ENCODE measurements at regions not wholly inside any gene's neighbourhood (a gene's known extent, or its start where the extent isn't known, plus 50 kb on each side); places are given as distances from the start of the nearest gene placed in this dataset.
"Not testable (repeated sequence)": the region's sequence is repeated elsewhere in the genome, so short reads cannot be mapped to it uniquely, and the experiment has no call there.

GRCh38 chr1:245102149-245102548, 52.6 kb upstream of the KIF26B start:
- DNase-seq (ENCODE audit: unreplicated experiment); BruUV-seq (replicated peaks); H3K27me3 Mint-ChIP-seq (ENCODE audit: insufficient read depth, unreplicated experiment); H3K27ac Mint-ChIP-seq (ENCODE audit: low read depth, unreplicated experiment); H3K4me3 Mint-ChIP-seq (ENCODE audit: unreplicated experiment); H3K9me3 Mint-ChIP-seq (ENCODE audit: unreplicated experiment); intact Hi-C loops (cut with micrococcal nuclease); H3K36me3 Mint-ChIP-seq (ENCODE audit: insufficient read depth, unreplicated experiment); H3K4me1 Mint-ChIP-seq (ENCODE audit: insufficient read depth, unreplicated experiment): not testable (repeated sequence)
- ChIA-PET CTCF (interaction anchor here (0.6 to 0.8 kb wide), 2 partner anchors 660 to 1370 kb away, joined by 3 read pairs; no protein-coding TSS in a partner anchor), POLR2A (interaction anchor here (1.0 kb wide), 2 partner anchors 10 to 16 kb away, joined by 3 read pairs; no protein-coding TSS in a partner anchor)

GRCh38 chr1:245099401-245099800, 55.4 kb upstream of the KIF26B start:
- CTCF ChIA-PET: no interaction called here
- H3K27ac Mint-ChIP-seq (ENCODE audit: low read depth, unreplicated experiment): no peak overlapping the region

GRCh38 chr1:245098924-245099323, 55.9 kb upstream of the KIF26B start:
- no peaks in the 10 kb centered on the region for H3K27me3 Mint-ChIP-seq (ENCODE audit: insufficient read depth, unreplicated experiment)
- H3K27ac Mint-ChIP-seq (ENCODE audit: low read depth, unreplicated experiment): no peak overlapping the region
- ChIA-PET POLR2A (no interaction called here), CTCF (no interaction called here)
- no TSS peak for BruUV-seq (replicated peaks)
- H3K36me3 Mint-ChIP-seq (ENCODE audit: insufficient read depth, unreplicated experiment): no peaks in the 10 kb centered on the region
- no peak for DNase-seq (ENCODE audit: unreplicated experiment)
- H3K4me1 Mint-ChIP-seq (ENCODE audit: insufficient read depth, unreplicated experiment): no peaks in the 10 kb centered on the region
- no peaks in the 10 kb centered on the region for H3K9me3 Mint-ChIP-seq (ENCODE audit: unreplicated experiment)
- no peak overlapping the region for H3K4me3 Mint-ChIP-seq (ENCODE audit: unreplicated experiment)
- intact Hi-C loops (cut with micrococcal nuclease): no loop called here
- TF ChIP-seq, protein P1, sequence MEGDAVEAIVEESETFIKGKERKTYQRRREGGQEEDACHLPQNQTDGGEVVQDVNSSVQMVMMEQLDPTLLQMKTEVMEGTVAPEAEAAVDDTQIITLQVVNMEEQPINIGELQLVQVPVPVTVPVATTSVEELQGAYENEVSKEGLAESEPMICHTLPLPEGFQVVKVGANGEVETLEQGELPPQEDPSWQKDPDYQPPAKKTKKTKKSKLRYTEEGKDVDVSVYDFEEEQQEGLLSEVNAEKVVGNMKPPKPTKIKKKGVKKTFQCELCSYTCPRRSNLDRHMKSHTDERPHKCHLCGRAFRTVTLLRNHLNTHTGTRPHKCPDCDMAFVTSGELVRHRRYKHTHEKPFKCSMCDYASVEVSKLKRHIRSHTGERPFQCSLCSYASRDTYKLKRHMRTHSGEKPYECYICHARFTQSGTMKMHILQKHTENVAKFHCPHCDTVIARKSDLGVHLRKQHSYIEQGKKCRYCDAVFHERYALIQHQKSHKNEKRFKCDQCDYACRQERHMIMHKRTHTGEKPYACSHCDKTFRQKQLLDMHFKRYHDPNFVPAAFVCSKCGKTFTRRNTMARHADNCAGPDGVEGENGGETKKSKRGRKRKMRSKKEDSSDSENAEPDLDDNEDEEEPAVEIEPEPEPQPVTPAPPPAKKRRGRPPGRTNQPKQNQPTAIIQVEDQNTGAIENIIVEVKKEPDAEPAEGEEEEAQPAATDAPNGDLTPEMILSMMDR (IDR thresholded peaks at IDR 0.05; ENCODE audit: unreplicated experiment): no peak

More at GRCh38 chr1:245099401-245099800, 55.4 kb upstream of the KIF26B start:
- Mint-ChIP-seq H3K4me3 (ENCODE audit: unreplicated experiment) (no peak overlapping the region), H3K36me3 (ENCODE audit: insufficient read depth, unreplicated experiment) (no peaks in the 10 kb centered on the region), H3K27me3 (ENCODE audit: insufficient read depth, unreplicated experiment) (no peaks in the 10 kb centered on the region), H3K9me3 (ENCODE audit: unreplicated experiment) (peaks cover under 1% of the 10 kb centered on the region), H3K4me1 (ENCODE audit: insufficient read depth, unreplicated experiment) (no peaks in the 10 kb centered on the region)
- intact Hi-C loops (cut with micrococcal nuclease): no loop called here
- no TSS peak for BruUV-seq (replicated peaks)
- POLR2A ChIA-PET: no interaction called here
- TF ChIP-seq, protein P1 (IDR thresholded peaks at IDR 0.05; ENCODE audit: unreplicated experiment): no peak
- DNase-seq (ENCODE audit: unreplicated experiment): no peak

DNA sequence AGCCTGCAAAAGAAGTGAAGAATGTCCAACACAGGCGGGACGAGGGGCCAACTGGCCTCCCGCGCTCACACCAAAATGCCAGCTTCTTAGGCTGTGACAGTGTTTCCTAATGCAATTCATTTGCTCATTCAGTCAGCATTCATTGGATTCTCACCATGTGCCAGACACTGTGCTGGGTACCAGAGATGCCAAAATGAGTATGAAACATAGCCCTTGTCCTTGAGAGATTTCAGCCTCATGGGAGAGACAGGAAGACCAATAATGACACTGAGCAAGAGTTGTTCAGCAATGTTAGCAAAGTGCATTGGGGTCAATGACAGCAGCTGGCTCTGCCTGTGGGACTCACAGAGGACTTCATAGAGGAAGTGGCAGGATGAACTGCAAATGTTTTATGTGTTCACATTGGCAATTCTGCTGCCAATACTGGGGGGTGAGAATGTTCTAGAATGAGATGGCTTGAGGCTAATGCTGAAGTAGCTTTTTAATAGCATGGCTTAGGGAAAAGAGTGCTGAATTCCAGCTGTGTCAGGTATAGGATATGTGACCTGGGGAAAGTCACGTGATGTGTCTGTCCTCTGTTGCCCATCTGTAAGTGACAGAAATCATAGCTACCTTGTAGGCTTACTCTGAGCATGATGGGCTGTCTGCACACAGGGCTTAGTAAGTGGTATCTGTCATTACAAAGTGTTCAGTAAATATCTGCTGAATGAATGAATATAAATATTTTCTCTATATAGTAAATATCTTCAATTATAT, 58.3 kb upstream of the KIF26B start:
- no peaks in the 10 kb centered on the region for H3K36me3 Mint-ChIP-seq (ENCODE audit: insufficient read depth, unreplicated experiment)
- ChIA-PET CTCF (interaction anchor here (0.6 to 1.0 kb wide), 3 partner anchors 907 to 1396 kb away, joined by 3 to 4 read pairs (median 3); no protein-coding TSS in a partner anchor), POLR2A (interaction anchor here (1.5 to 1.6 kb wide), 2 partner anchors 10 kb away, joined by 3 to 6 read pairs; no protein-coding TSS in a partner anchor)

More for the DNA sequence above, 58.3 kb upstream of the KIF26B start:
- TF ChIP-seq, protein P1 (IDR thresholded peaks at IDR 0.05; ENCODE audit: unreplicated experiment): no peak
- no peak for DNase-seq (ENCODE audit: unreplicated experiment)
- H3K4me3 Mint-ChIP-seq (ENCODE audit: unreplicated experiment): no peak overlapping the region
- H3K27me3 Mint-ChIP-seq (ENCODE audit: insufficient read depth, unreplicated experiment): no peaks in the 10 kb centered on the region
- no peaks in the 10 kb centered on the region for H3K4me1 Mint-ChIP-seq (ENCODE audit: insufficient read depth, unreplicated experiment)
- no TSS peak for BruUV-seq (replicated peaks)
- H3K9me3 Mint-ChIP-seq (ENCODE audit: unreplicated experiment): no peaks in the 10 kb centered on the region
- H3K27ac Mint-ChIP-seq (ENCODE audit: low read depth, unreplicated experiment): no peak overlapping the region
- intact Hi-C loops (cut with micrococcal nuclease): no loop called here

All from MCF 10A (cell line).